ENCODE measurements at regions not wholly inside any gene's neighbourhood (a gene's known extent, or its start where the extent isn't known, plus 50 kb on each side); places are given as distances from the start of the nearest gene placed in this dataset.

DNA sequence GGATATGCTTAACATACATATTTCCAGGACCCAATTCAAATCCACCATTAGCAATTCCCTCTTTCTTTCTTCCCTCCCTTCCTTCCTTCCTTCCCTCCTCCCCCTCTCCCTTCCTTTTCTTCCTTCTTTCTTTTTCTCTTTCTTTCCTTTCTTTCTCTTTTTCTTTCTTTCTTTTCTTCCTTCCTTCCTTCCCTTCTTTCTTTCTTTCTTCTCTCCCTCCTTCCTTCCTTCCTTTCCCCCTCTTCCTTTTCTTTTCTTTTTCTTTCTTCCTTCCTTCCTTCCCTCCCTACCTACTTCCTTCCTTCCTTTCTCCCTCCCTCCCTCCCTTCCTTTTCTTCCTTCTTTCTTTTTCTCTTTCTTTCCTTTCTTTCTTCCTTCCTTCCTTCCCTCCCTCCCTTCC is 332.0 kb downstream of the TMEM161B start:
- Histone ChIP-seq H3K27me3 (replicated peaks; ENCODE audit: control insufficient read depth, insufficient read depth, low read length, poor library complexity, severe bottlenecking) (no peaks in the 10 kb centered on the region), H3K4me3 (ENCODE audit: insufficient read depth, low read depth, low read length, poor library complexity, severe bottlenecking) (no peak overlapping the region), H3K4me1 (ENCODE audit: control insufficient read depth, insufficient read depth, low read length, poor library complexity, severe bottlenecking) (no peaks in the 10 kb centered on the region), H3K36me3 (ENCODE audit: control insufficient read depth, insufficient read depth, low read length) (no peaks in the 10 kb centered on the region), H3K27ac (ENCODE audit: insufficient read depth, low read length, poor library complexity, severe bottlenecking) (no peak overlapping the region), H3K9me3 (ENCODE audit: control insufficient read depth, low read length) (no peaks in the 10 kb centered on the region)
- DNase-seq = no peak

DNA sequence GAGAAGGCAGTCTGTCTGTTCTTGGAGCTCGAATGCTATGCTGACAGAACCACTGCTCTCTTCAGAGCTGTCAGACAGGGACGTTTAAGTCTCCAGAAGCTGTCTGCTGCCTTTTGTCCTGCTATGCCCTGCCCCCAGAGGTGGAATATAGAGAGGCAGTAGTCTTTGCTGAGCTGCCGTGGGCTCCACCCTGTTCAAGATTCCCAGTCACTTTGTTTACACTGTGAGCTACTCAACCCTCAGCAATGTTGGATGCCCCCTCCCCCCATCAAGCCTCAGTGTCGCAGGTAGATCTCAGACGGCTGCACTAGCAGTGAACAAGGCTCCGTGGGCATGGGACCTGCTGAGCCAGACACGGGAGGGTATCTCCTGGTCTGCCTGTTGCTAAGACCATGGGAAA is 344.2 kb downstream of the TMEM161B start:
- no peak overlapping the region for H3K27ac ChIP-seq (ENCODE audit: insufficient read depth, low read length, poor library complexity, severe bottlenecking)
- no peaks in the 10 kb centered on the region for H3K9me3 ChIP-seq (ENCODE audit: control insufficient read depth, low read length)
- no peaks in the 10 kb centered on the region for H3K36me3 ChIP-seq (ENCODE audit: control insufficient read depth, insufficient read depth, low read length)
- no peaks in the 10 kb centered on the region for H3K27me3 ChIP-seq (replicated peaks; ENCODE audit: control insufficient read depth, insufficient read depth, low read length, poor library complexity, severe bottlenecking)
- no peaks in the 10 kb centered on the region for H3K4me1 ChIP-seq (ENCODE audit: control insufficient read depth, insufficient read depth, low read length, poor library complexity, severe bottlenecking)
- no peak for DNase-seq
- no peak overlapping the region for H3K4me3 ChIP-seq (ENCODE audit: insufficient read depth, low read depth, low read length, poor library complexity, severe bottlenecking)

DNA sequence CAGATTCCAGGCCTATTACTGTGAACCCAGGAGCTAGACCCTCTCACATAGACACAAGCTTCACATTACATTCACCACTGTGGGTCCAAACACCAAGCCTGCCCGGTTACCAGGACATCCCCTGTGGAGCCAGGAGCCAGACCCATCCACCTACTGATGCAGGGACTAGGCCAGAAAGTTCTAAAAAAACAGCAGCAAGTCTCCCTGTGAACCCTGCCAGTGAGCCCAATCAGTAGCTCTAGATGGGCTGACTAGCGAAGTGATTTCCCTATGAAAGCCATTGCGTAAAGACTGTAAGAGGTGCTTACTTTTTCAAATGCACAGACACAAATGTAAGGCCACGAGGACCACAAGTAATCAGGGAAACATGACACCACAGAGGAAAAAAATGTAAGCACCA is 352.3 kb downstream of the TMEM161B start:
- no peaks in the 10 kb centered on the region for H3K4me1 ChIP-seq (ENCODE audit: control insufficient read depth, insufficient read depth, low read length, poor library complexity, severe bottlenecking)
- H3K4me3 ChIP-seq (ENCODE audit: insufficient read depth, low read depth, low read length, poor library complexity, severe bottlenecking) = no peak overlapping the region
- H3K27me3 ChIP-seq (replicated peaks; ENCODE audit: control insufficient read depth, insufficient read depth, low read length, poor library complexity, severe bottlenecking) = no peaks in the 10 kb centered on the region
- no peaks in the 10 kb centered on the region for H3K36me3 ChIP-seq (ENCODE audit: control insufficient read depth, insufficient read depth, low read length)
- no peak for DNase-seq
- no peaks in the 10 kb centered on the region for H3K9me3 ChIP-seq (ENCODE audit: control insufficient read depth, low read length)
- no peak overlapping the region for H3K27ac ChIP-seq (ENCODE audit: insufficient read depth, low read length, poor library complexity, severe bottlenecking)

DNA sequence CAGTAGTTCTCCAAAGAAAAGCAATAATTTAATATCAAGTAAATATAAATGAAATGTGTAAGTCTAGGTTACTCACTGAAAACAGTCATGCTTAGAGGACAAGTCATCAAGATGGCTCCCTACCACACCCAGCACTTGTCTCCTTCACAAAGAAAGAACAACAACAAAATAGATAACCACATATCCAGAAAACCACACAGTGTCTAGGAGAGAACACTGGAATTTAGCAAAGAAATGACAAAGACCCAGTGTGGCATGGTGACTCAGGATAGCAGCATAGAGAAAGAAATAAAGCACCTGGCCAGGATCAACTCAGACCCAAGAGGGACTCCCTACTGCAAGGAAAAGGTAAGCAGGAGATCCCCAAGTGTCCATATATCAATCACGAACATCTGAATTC is 356.2 kb downstream of the TMEM161B start:
- no peak for DNase-seq
- Histone ChIP-seq H3K4me1 (ENCODE audit: control insufficient read depth, insufficient read depth, low read length, poor library complexity, severe bottlenecking) (no peaks in the 10 kb centered on the region), H3K4me3 (ENCODE audit: insufficient read depth, low read depth, low read length, poor library complexity, severe bottlenecking) (no peak overlapping the region), H3K36me3 (ENCODE audit: control insufficient read depth, insufficient read depth, low read length) (no peaks in the 10 kb centered on the region), H3K9me3 (ENCODE audit: control insufficient read depth, low read length) (no peaks in the 10 kb centered on the region), H3K27ac (ENCODE audit: insufficient read depth, low read length, poor library complexity, severe bottlenecking) (no peak overlapping the region), H3K27me3 (replicated peaks; ENCODE audit: control insufficient read depth, insufficient read depth, low read length, poor library complexity, severe bottlenecking) (no peaks in the 10 kb centered on the region)

DNA sequence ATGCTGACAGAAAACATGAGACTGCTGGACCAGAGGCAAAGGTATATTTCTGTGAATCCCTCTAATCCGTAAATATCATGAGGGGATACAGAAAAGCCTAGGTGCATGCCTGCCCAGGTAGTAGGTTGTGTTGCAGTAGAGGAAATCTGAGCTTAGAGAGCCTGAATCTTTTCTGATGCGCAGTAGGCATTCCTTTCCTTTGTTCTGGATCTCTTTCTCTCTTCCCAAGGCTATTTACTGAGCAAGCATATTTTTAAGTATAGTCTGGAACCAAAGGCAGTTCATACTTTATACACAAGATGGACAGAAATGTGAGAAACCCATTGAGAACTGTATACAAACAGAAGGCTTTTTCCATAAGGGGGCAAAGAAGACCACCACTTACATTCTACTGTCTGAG is 359.3 kb downstream of the TMEM161B start:
- Histone ChIP-seq H3K27me3 (replicated peaks; ENCODE audit: control insufficient read depth, insufficient read depth, low read length, poor library complexity, severe bottlenecking) (no peaks in the 10 kb centered on the region), H3K9me3 (ENCODE audit: control insufficient read depth, low read length) (no peaks in the 10 kb centered on the region), H3K4me3 (ENCODE audit: insufficient read depth, low read depth, low read length, poor library complexity, severe bottlenecking) (no peak overlapping the region), H3K4me1 (ENCODE audit: control insufficient read depth, insufficient read depth, low read length, poor library complexity, severe bottlenecking) (no peaks in the 10 kb centered on the region), H3K27ac (ENCODE audit: insufficient read depth, low read length, poor library complexity, severe bottlenecking) (no peak overlapping the region), H3K36me3 (ENCODE audit: control insufficient read depth, insufficient read depth, low read length) (no peaks in the 10 kb centered on the region)
- no peak for DNase-seq

DNA sequence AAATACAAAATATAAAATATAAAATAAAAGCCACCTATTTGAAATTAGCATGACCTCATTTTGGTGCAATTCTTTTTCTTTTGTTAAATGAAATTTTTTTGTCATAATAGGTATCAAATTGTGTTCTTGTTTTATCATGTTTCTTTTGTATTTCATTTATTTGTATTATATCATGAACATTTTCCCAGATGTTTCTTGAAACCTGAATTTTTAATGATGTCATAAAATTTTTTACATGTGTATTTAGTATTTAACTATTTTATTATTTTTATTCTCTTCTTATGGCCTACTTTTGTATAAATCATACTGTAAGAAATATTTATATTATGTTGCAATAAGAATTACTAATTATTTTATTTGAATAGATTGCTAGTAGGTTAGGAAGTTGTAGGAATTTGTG is 361.7 kb downstream of the TMEM161B start:
- no peak for DNase-seq
- H3K27ac ChIP-seq (ENCODE audit: insufficient read depth, low read length, poor library complexity, severe bottlenecking) = no peak overlapping the region
- no peaks in the 10 kb centered on the region for H3K9me3 ChIP-seq (ENCODE audit: control insufficient read depth, low read length)
- no peak overlapping the region for H3K4me3 ChIP-seq (ENCODE audit: insufficient read depth, low read depth, low read length, poor library complexity, severe bottlenecking)
- H3K36me3 ChIP-seq (ENCODE audit: control insufficient read depth, insufficient read depth, low read length) = no peaks in the 10 kb centered on the region
- no peaks in the 10 kb centered on the region for H3K4me1 ChIP-seq (ENCODE audit: control insufficient read depth, insufficient read depth, low read length, poor library complexity, severe bottlenecking)
- H3K27me3 ChIP-seq (replicated peaks; ENCODE audit: control insufficient read depth, insufficient read depth, low read length, poor library complexity, severe bottlenecking) = no peaks in the 10 kb centered on the region

DNA sequence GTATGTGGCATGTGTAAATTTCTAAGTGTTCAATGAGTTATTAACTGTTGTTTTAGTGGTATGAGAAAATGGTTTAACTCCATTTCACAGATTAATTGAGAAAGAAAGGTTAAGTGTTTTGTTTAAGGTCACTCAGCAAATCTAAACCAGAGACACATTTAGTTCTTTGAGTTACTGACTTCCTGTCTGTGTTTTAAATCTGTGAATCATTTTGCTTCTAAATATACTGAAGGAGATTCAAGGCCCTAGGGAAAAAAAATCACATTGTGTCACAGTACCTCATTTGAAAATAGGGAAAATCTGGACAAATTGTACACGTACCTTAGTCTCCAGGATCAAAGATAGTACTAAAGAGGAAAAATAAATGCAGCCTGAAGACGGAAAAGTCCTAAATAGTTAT is 368.2 kb downstream of the TMEM161B start:
- Histone ChIP-seq H3K9me3 (ENCODE audit: control insufficient read depth, low read length) (no peaks in the 10 kb centered on the region), H3K27me3 (replicated peaks; ENCODE audit: control insufficient read depth, insufficient read depth, low read length, poor library complexity, severe bottlenecking) (no peaks in the 10 kb centered on the region), H3K27ac (ENCODE audit: insufficient read depth, low read length, poor library complexity, severe bottlenecking) (no peak overlapping the region), H3K36me3 (ENCODE audit: control insufficient read depth, insufficient read depth, low read length) (no peaks in the 10 kb centered on the region), H3K4me3 (ENCODE audit: insufficient read depth, low read depth, low read length, poor library complexity, severe bottlenecking) (no peak overlapping the region), H3K4me1 (ENCODE audit: control insufficient read depth, insufficient read depth, low read length, poor library complexity, severe bottlenecking) (no peaks in the 10 kb centered on the region)
- no peak for DNase-seq

DNA sequence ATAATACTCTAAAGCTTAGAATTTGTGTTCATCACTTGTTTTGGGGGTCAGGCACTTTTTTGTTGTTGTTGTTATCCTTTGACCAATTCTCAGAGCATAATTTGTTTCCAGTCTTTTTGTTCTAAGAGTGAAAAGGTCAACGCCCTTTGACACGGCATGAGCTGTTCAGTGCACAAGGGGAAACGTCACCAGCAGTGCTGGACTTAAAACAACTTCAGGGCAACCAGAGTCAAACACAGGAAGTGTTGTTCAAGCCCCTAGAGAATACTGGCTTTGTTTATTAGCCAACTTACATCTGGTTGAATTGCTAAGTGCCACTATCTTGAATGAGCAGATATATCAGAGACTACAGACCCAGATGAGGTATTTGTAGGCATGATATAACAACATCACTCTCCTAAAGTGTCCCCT is 368.9 kb downstream of the TMEM161B start:
- Histone ChIP-seq H3K4me1 (ENCODE audit: control insufficient read depth, insufficient read depth, low read length, poor library complexity, severe bottlenecking) (no peaks in the 10 kb centered on the region), H3K4me3 (ENCODE audit: insufficient read depth, low read depth, low read length, poor library complexity, severe bottlenecking) (no peak overlapping the region), H3K27me3 (replicated peaks; ENCODE audit: control insufficient read depth, insufficient read depth, low read length, poor library complexity, severe bottlenecking) (no peaks in the 10 kb centered on the region), H3K36me3 (ENCODE audit: control insufficient read depth, insufficient read depth, low read length) (no peaks in the 10 kb centered on the region), H3K9me3 (ENCODE audit: control insufficient read depth, low read length) (no peaks in the 10 kb centered on the region), H3K27ac (ENCODE audit: insufficient read depth, low read length, poor library complexity, severe bottlenecking) (no peak overlapping the region)
- DNase-seq = no peak

DNA sequence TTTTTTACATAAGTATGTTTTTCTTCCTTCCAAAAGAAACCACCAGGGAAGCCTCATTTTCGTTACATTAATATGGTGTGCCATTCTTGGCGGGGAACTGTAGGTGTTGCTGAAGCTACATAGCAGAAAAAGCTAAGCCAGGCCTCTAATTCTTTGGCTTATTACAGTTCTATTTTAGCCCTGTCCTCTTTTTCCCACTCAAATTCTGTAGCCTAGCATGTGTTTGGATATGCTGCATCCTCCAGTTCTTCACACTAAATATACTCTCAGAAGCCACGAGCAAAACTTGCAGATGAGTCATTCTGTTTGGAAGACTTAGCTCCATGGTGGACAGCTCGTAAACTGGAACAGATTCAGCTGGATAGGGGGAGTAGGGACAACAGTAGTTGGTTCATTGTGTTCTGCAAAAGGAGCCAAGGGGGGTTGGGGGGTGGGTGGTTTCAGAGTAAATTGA is 369.4 kb downstream of the TMEM161B start:
- no peak for DNase-seq
- H3K4me1 ChIP-seq (ENCODE audit: control insufficient read depth, insufficient read depth, low read length, poor library complexity, severe bottlenecking) = no peaks in the 10 kb centered on the region
- H3K36me3 ChIP-seq (ENCODE audit: control insufficient read depth, insufficient read depth, low read length) = no peaks in the 10 kb centered on the region
- H3K9me3 ChIP-seq (ENCODE audit: control insufficient read depth, low read length) = no peaks in the 10 kb centered on the region
- H3K4me3 ChIP-seq (ENCODE audit: insufficient read depth, low read depth, low read length, poor library complexity, severe bottlenecking) = no peak overlapping the region
- no peaks in the 10 kb centered on the region for H3K27me3 ChIP-seq (replicated peaks; ENCODE audit: control insufficient read depth, insufficient read depth, low read length, poor library complexity, severe bottlenecking)
- H3K27ac ChIP-seq (ENCODE audit: insufficient read depth, low read length, poor library complexity, severe bottlenecking) = no peak overlapping the region

DNA sequence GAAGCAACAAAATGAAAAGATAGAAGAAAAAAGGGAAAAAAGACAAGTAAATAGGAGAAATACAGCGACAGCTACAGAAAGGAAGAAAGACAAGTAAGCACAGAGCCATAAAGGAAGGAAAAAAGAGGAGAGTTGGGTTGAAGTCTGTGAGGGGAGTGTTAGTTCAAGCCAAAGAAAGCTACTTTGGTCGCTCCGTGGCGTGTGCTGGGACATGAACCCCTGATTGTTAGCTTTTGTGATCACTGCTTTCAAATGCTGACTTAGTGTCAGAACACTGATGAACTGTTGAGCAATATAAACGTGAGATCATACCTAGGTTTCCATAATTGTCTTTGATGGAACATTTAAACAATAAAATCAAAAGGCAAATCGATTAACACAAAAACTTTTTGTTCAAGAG is 370.1 kb downstream of the TMEM161B start:
- Histone ChIP-seq H3K4me3 (ENCODE audit: insufficient read depth, low read depth, low read length, poor library complexity, severe bottlenecking) (no peak overlapping the region), H3K9me3 (ENCODE audit: control insufficient read depth, low read length) (no peaks in the 10 kb centered on the region), H3K27ac (ENCODE audit: insufficient read depth, low read length, poor library complexity, severe bottlenecking) (no peak overlapping the region), H3K27me3 (replicated peaks; ENCODE audit: control insufficient read depth, insufficient read depth, low read length, poor library complexity, severe bottlenecking) (no peaks in the 10 kb centered on the region), H3K36me3 (ENCODE audit: control insufficient read depth, insufficient read depth, low read length) (no peaks in the 10 kb centered on the region), H3K4me1 (ENCODE audit: control insufficient read depth, insufficient read depth, low read length, poor library complexity, severe bottlenecking) (no peaks in the 10 kb centered on the region)
- no peak for DNase-seq

DNA sequence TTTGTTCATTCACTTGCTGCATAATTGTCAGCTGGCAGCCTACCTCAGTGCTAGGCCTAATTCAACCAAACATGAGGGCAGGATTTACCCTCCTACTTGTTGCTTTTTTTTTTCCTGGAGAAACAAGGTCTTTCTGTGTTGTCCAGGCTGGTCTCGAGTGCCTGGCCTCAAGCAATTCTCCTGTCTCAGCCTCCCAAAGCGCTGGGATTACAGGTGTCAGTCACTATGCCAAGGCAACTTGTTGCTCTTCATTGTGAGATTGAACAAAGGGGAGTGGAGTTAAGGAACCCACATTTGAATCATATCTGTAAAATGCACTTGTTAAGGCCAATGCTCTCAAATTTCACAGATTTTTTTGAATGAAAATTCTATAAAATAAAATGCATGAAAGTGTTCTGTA is 380.5 kb downstream of the TMEM161B start:
- DNase-seq = no peak
- no peaks in the 10 kb centered on the region for H3K4me1 ChIP-seq (ENCODE audit: control insufficient read depth, insufficient read depth, low read length, poor library complexity, severe bottlenecking)
- no peak overlapping the region for H3K27ac ChIP-seq (ENCODE audit: insufficient read depth, low read length, poor library complexity, severe bottlenecking)
- H3K9me3 ChIP-seq (ENCODE audit: control insufficient read depth, low read length) = no peaks in the 10 kb centered on the region
- H3K4me3 ChIP-seq (ENCODE audit: insufficient read depth, low read depth, low read length, poor library complexity, severe bottlenecking) = no peak overlapping the region
- H3K27me3 ChIP-seq (replicated peaks; ENCODE audit: control insufficient read depth, insufficient read depth, low read length, poor library complexity, severe bottlenecking) = no peaks in the 10 kb centered on the region
- H3K36me3 ChIP-seq (ENCODE audit: control insufficient read depth, insufficient read depth, low read length) = no peaks in the 10 kb centered on the region

Measured in effector memory CD4-positive, alpha-beta T cell (primary cell).